ENCODE measurements at regions not wholly inside any gene's neighbourhood (a gene's known extent, or its start where the extent isn't known, plus 50 kb on each side); places are given as distances from the start of the nearest gene placed in this dataset.

- no peak for DNase-seq
Observed at GRCh38 chr17:55584861-55585260, 73.6 kb upstream of the SMIM36 start.

- no peak for DNase-seq
Observed at GRCh38 chr17:55584055-55584685, 72.9 kb upstream of the SMIM36 start.

- no peak for DNase-seq
Observed at GRCh38 chr17:55582897-55583296, 71.6 kb upstream of the SMIM36 start.

- DNase-seq, result no peak
Observed at GRCh38 chr17:55580596-55581133, 69.4 kb upstream of the SMIM36 start.

- DNase-seq, result peak in 2 of 58 donors; percentile 2 to 7
Observed at GRCh38 chr17:55577687-55578086, 66.4 kb upstream of the SMIM36 start.

- peak in 6 of 58 donors; percentile 1 to 13 (median 6) for DNase-seq
Observed at GRCh38 chr17:55576996-55577586, 65.8 kb upstream of the SMIM36 start.

- DNase-seq, result no peak
Observed at GRCh38 chr17:55576237-55576995, 65.2 kb upstream of the SMIM36 start.

- no peak for DNase-seq
Observed at GRCh38 chr17:55575058-55575636, 63.9 kb upstream of the SMIM36 start.

- DNase-seq, result no peak
Observed at GRCh38 chr17:55572599-55572998, 61.3 kb upstream of the SMIM36 start.

GRCh38 chr17:55572139-55572538 is 60.9 kb upstream of the SMIM36 start:
- DNase-seq, result no peak

- no peak for DNase-seq
Observed at GRCh38 chr17:55571095-55571494, 59.8 kb upstream of the SMIM36 start.

- peak in 1 of 58 donors; percentile 1 for DNase-seq
Observed at GRCh38 chr17:55570391-55570790, 59.1 kb upstream of the SMIM36 start.

GRCh38 chr17:55567240-55568214 is 56.3 kb upstream of the SMIM36 start:
- DNase-seq, result peak in 1 of 58 donors; percentile 22

- no peak for DNase-seq
Observed at GRCh38 chr17:55564081-55564480, 52.8 kb upstream of the SMIM36 start.

GRCh38 chr17:55563363-55563762 is 52.1 kb upstream of the SMIM36 start:
- DNase-seq, result no peak

- no peak for DNase-seq
Observed at GRCh38 chr17:55561973-55562495, 50.8 kb upstream of the SMIM36 start.

- DNase-seq, result no peak
Observed at GRCh38 chr17:55561316-55561972, 50.2 kb upstream of the SMIM36 start.

All from anterior cingulate cortex (tissue), 58 donors.